Effector memory CD4-positive, alpha-beta T cell (primary cell): ENCODE measurements at regions not wholly inside any gene's neighbourhood (a gene's known extent, or its start where the extent isn't known, plus 50 kb on each side); places are given as distances from the start of the nearest gene placed in this dataset.
"Not testable (repeated sequence)": the region's sequence is repeated elsewhere in the genome, so short reads cannot be mapped to it uniquely, and the experiment has no call there.

Source experiments
- DNase-seq, 3 donors: peaks; one replicate each; pipeline ENCODE4 v3.0.0-alpha.2; 2020
- H3K27ac ChIP-seq: 2 replicates; pipeline ENCODE4 v1.7.0; 2013; ENCODE audit warnings: mild to moderate bottlenecking, low read length, moderate library complexity; ENCODE audit not compliant: insufficient read depth, poor library complexity, severe bottlenecking
- H3K27me3 ChIP-seq: replicated peaks from 2 replicates; pipeline ENCODE4 v1.7.0; 2013; ENCODE audit warnings: mild to moderate bottlenecking, low read length; ENCODE audit not compliant: insufficient read depth, control insufficient read depth, poor library complexity, severe bottlenecking
- H3K36me3 ChIP-seq: 2 replicates; pipeline ENCODE4 v1.7.0; 2013; ENCODE audit warnings: mild to moderate bottlenecking, low read length, moderate library complexity; ENCODE audit not compliant: control insufficient read depth, insufficient read depth
- H3K4me1 ChIP-seq: 2 replicates; pipeline ENCODE4 v1.7.0; 2013; ENCODE audit warnings: low read length, mild to moderate bottlenecking; ENCODE audit not compliant: control insufficient read depth, insufficient read depth, poor library complexity, severe bottlenecking
- H3K4me3 ChIP-seq: 2 replicates; pipeline ENCODE4 v1.7.0; 2013; ENCODE audit warnings: low read length, low read depth, mild to moderate bottlenecking; ENCODE audit not compliant: insufficient read depth, poor library complexity, severe bottlenecking
- H3K9me3 ChIP-seq: 2 replicates; pipeline ENCODE4 v1.7.0; 2013; ENCODE audit warnings: mild to moderate bottlenecking, low read length, moderate library complexity; ENCODE audit not compliant: control insufficient read depth

DNA sequence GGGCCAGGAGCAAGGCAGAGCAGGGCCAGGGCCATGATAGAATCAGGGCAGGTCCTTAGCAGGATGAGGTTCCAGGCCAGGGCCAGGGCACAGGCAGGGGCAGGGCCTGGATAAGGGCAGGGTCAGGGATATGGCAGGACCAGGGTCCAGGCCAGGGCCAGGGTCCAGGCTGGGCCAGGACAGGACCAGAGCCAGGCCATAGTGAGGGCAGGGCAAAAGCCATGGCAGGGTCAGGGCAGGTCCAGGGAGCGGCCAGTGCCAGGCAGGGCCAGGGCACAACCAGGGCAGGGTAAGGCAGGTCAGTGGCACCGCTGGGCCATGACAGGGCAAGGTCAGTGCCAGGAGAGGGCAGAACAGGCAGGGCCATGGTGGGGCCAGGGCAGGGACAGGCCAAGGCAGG lies 152.2 kb downstream of the LIPI start:
- no peak for DNase-seq
- Histone ChIP-seq H3K9me3 (no peaks in the 10 kb centered on the region), H3K4me1 (no peaks in the 10 kb centered on the region), H3K27me3 (no peaks in the 10 kb centered on the region), H3K36me3 (no peaks in the 10 kb centered on the region), H3K4me3 (no peak overlapping the region), H3K27ac (no peak overlapping the region)

DNA sequence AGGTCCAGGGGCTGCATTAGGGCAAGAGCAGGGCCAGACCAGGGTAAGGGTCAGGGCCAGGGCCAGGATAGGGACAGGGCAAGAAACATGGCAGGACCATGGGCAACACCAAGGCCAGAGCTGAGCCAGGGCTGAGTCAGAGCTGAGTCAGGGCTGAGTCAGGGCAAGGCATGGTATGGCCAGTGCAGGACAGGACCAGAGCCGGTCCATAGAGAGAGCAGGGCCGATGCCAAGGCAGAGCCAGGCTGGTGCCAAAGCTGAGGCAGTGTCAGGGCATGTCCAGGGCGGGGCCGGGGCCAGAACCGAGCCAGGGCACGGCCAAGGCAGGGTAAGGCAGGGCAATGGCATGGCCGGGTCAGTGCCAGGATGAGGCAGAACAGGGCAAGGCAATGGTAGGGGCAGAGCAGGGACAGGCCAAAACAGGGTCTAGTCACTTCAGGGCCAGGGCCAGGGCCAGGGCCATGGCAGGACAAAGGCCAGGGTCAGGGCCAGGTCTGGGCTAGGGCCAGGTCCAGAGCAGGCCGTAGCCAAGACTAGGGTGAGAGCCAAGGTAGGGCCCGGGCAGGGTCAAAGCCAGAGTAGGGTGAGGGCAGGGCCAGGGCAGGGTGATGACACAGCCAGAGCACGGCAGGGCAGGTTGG lies 152.8 kb downstream of the LIPI start:
- not testable (repeated sequence) for DNase-seq

DNA sequence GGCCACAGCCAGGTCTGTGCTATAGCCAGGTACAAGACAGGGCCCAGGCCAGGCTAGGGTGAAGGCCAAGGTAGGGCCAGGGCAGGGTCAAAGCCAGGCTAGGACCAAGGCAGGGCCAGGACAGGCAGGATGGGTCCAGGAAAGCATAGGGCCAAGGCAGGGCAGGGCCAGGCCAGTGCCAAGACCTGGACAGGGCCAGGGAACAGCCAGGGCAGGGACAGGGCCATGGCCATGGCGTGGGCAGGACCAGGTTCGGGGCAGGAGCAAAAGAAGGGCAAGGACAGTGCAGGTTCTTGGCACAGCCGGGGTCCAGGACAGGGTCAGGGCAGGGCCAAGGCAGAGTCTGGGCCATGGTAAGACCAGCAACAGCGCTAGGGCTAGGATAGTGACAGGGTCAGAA lies 153.4 kb downstream of the LIPI start:
- no peak overlapping the region for H3K4me3 ChIP-seq
- no peaks in the 10 kb centered on the region for H3K9me3 ChIP-seq
- DNase-seq = no peak
- no peaks in the 10 kb centered on the region for H3K36me3 ChIP-seq
- no peaks in the 10 kb centered on the region for H3K27me3 ChIP-seq
- H3K27ac ChIP-seq = no peak overlapping the region
- H3K4me1 ChIP-seq = no peaks in the 10 kb centered on the region

More for the DNA sequence above, 152.8 kb downstream of the LIPI start:
- H3K27me3 ChIP-seq, H3K9me3 ChIP-seq, H3K4me3 ChIP-seq, H3K4me1 ChIP-seq, H3K27ac ChIP-seq, H3K36me3 ChIP-seq: not testable (repeated sequence)

GRCh38 chr21:14056771-14057191 lies 154.0 kb downstream of the LIPI start:
- no peak for DNase-seq
- H3K9me3 ChIP-seq = no peaks in the 10 kb centered on the region
- H3K27me3 ChIP-seq = no peaks in the 10 kb centered on the region
- H3K4me3 ChIP-seq = no peak overlapping the region
- no peaks in the 10 kb centered on the region for H3K36me3 ChIP-seq
- H3K27ac ChIP-seq = no peak overlapping the region
- no peaks in the 10 kb centered on the region for H3K4me1 ChIP-seq

DNA sequence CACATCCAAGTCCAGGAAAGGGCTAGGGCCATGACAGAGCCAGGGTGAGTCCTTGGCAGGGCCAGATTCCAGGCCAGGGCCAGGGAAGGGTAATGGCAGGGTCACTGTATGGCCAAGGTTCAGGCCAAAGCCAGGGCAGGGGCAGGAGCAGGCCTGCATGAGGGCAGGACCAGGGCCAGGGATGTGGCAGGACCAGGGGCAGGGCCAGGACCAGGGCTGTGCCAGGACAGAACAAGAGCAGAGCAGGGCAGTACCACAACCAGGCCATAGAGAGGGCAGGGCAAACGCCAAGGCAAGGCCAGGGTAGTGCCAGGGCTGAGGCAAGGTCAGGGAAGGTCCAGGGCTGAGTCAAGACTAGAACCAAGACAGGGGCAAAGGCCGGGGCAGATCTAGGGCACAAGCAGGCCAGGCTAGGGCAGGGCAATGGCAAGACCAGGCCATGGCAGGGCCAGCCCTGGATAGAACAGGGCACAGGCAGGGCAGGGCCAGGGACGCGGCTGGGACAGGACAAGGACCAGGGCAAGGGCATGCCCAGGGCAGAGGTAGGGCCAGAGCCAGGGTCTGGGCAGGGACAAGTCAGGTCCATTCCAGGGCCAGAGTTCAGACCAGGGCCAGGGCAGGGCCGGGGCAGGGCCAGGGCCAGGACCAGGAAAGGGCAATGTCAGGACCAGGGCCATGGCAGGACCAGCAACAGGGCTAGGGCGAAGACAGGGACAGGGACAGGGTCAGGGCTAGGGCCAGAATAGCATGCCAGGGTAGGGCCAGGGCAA lies 154.8 kb downstream of the LIPI start:
- H3K4me1 ChIP-seq, H3K9me3 ChIP-seq, H3K27ac ChIP-seq, H3K27me3 ChIP-seq, H3K4me3 ChIP-seq, DNase-seq, H3K36me3 ChIP-seq: not testable (repeated sequence)

GRCh38 chr21:14054682-14055081 lies 156.1 kb downstream of the LIPI start:
- Histone ChIP-seq H3K4me1 (no peaks in the 10 kb centered on the region), H3K27ac (no peak overlapping the region), H3K9me3 (no peaks in the 10 kb centered on the region), H3K27me3 (no peaks in the 10 kb centered on the region), H3K36me3 (no peaks in the 10 kb centered on the region), H3K4me3 (no peak overlapping the region)
- DNase-seq = no peak

- no peaks in the 10 kb centered on the region for H3K4me1 ChIP-seq
- H3K9me3 ChIP-seq = no peaks in the 10 kb centered on the region
- H3K27me3 ChIP-seq = no peaks in the 10 kb centered on the region
- no peaks in the 10 kb centered on the region for H3K36me3 ChIP-seq
- H3K4me3 ChIP-seq = no peak overlapping the region
- H3K27ac ChIP-seq = no peak overlapping the region
- DNase-seq = no peak
Measured at GRCh38 chr21:14050121-14050520, 160.6 kb downstream of the LIPI start.

DNA sequence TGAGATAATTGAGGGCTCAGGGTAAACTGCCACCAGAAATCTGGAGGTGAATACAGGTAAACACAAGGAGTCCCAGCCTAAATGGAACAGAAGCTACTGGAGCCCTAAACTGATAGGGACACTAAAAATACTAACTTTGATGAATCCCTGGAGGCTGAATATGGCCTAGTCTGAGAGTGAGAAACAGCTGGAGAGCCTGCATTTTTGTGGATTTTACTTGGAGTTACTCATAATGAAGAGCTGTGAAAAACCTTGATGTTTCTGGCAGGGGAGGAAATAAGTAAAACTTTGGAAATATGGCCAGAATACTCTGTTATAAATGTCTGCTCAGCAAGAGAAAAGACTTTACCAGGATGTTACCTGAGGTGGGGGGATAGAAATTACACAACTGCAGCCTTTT lies 164.4 kb downstream of the LIPI start:
- H3K4me3 ChIP-seq = no peak overlapping the region
- no peaks in the 10 kb centered on the region for H3K9me3 ChIP-seq
- no peaks in the 10 kb centered on the region for H3K27me3 ChIP-seq
- no peak overlapping the region for H3K27ac ChIP-seq
- no peak for DNase-seq
- no peaks in the 10 kb centered on the region for H3K4me1 ChIP-seq
- H3K36me3 ChIP-seq = no peaks in the 10 kb centered on the region

GRCh38 chr21:14040386-14040785 lies 170.4 kb downstream of the LIPI start:
- no peaks in the 10 kb centered on the region for H3K4me1 ChIP-seq

DNA sequence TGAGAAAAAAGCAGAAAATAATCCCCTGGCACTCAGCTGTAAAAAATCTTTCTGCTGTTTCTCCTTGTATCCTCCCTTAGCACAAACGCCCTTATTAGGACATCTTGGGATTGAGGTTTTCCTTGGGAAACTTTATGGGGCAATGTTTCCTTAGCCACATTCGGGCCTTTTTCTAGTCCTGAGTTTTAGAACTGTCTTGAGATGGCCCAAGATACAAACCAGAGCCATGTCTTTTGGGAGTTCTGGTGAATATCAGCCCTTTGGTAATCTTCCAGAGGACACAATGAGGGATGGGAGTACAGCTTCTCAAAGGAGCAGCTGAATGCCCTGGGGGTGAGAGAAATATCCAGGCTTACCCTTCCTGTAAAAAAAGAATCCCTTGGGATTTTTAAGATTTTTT lies 182.1 kb downstream of the LIPI start:
- DNase-seq, H3K9me3 ChIP-seq, H3K4me1 ChIP-seq, H3K4me3 ChIP-seq, H3K27ac ChIP-seq, H3K27me3 ChIP-seq, H3K36me3 ChIP-seq: not testable (repeated sequence)

More at GRCh38 chr21:14040386-14040785, 170.4 kb downstream of the LIPI start:
- DNase-seq = no peak
- no peaks in the 10 kb centered on the region for H3K36me3 ChIP-seq
- H3K9me3 ChIP-seq = no peaks in the 10 kb centered on the region
- H3K4me3 ChIP-seq = no peak overlapping the region
- no peak overlapping the region for H3K27ac ChIP-seq
- no peaks in the 10 kb centered on the region for H3K27me3 ChIP-seq
